Anterior cingulate cortex (tissue), 58 donors: ENCODE measurements at regions not wholly inside any gene's neighbourhood (a gene's known extent, or its start where the extent isn't known, plus 50 kb on each side); places are given as distances from the start of the nearest gene placed in this dataset.

Experiments used
- DNase-seq, 58 donors: peaks; one replicate each; lab custom pipeline; 2025; lab: John Stamatoyannopoulos, UW

GRCh38 chr14:101217616-101218371, 314.3 kb upstream of the RTL1 start:
- DNase-seq = no peak

GRCh38 chr14:101219896-101220703, 316.6 kb upstream of the RTL1 start:
- DNase-seq = no peak

GRCh38 chr14:101220921-101221510, 317.5 kb upstream of the RTL1 start:
- DNase-seq = no peak

GRCh38 chr14:101221549-101222160, 318.1 kb upstream of the RTL1 start:
- DNase-seq = no peak

GRCh38 chr14:101222362-101223070, 319.0 kb upstream of the RTL1 start:
- DNase-seq = peak in 1 of 58 donors; percentile 39

GRCh38 chr14:101223127-101223526, 319.6 kb upstream of the RTL1 start:
- DNase-seq = peak in 25 of 58 donors; percentile 5 to 70 (median 29)

- DNase-seq = no peak
These were observed 320.1 kb upstream of the RTL1 start for GRCh38 chr14:101223561-101224162.

- no peak for DNase-seq
These were observed 321.0 kb upstream of the RTL1 start for GRCh38 chr14:101224356-101225156.

GRCh38 chr14:101225157-101226152, 321.9 kb upstream of the RTL1 start:
- DNase-seq = no peak

- DNase-seq = no peak
These were observed 322.7 kb upstream of the RTL1 start for GRCh38 chr14:101226265-101226602.

- DNase-seq = no peak
These were observed 323.3 kb upstream of the RTL1 start for GRCh38 chr14:101226603-101227425.

GRCh38 chr14:101227611-101228594, 324.4 kb upstream of the RTL1 start:
- no peak for DNase-seq

GRCh38 chr14:101228949-101229541, 325.5 kb upstream of the RTL1 start:
- no peak for DNase-seq

- no peak for DNase-seq
These were observed 326.1 kb upstream of the RTL1 start for GRCh38 chr14:101229666-101230065.

- DNase-seq = no peak
These were observed 326.8 kb upstream of the RTL1 start for GRCh38 chr14:101230161-101230850.
